Activated CD4-positive, alpha-beta memory T cell treated with anti-CD3 and anti-CD28 coated beads for 36 hours (primary cell): ENCODE measurements at regions not wholly inside any gene's neighbourhood (a gene's known extent, or its start where the extent isn't known, plus 50 kb on each side); places are given as distances from the start of the nearest gene placed in this dataset.
"Not testable (repeated sequence)": the region's sequence is repeated elsewhere in the genome, so short reads cannot be mapped to it uniquely, and the experiment has no call there.

ENCODE experiments used
- CTCF ChIA-PET: fragments of 350-600 bp; sonication (Branson Sonifier 250); formaldehyde crosslinking; loops from one replicate; lab custom pipeline; 2021; ENCODE audit warnings: antibody characterized with exemption, inconsistent platforms; lab: Charles Lee
- POLR2A ChIA-PET: fragments of 350-600 bp; sonication (Branson Sonifier 250); formaldehyde crosslinking; loops from one replicate; lab custom pipeline; 2021; ENCODE audit warnings: antibody characterized with exemption; lab: Charles Lee
- DNase-seq: peaks from one replicate; pipeline ENCODE4 v3.0.0-alpha.2; 2020
- H3K27ac Mint-ChIP-seq: one replicate; pipeline ENCODE4 v1.8.0; 2021; ENCODE audit warnings: mixed read lengths
- H3K27me3 Mint-ChIP-seq: one replicate; pipeline ENCODE4 v1.8.0; 2021; ENCODE audit warnings: mixed read lengths
- H3K36me3 Mint-ChIP-seq: one replicate; pipeline ENCODE4 v1.8.0; 2021; ENCODE audit warnings: mixed read lengths
- H3K4me1 Mint-ChIP-seq: one replicate; pipeline ENCODE4 v1.8.0; 2021; ENCODE audit warnings: low read depth, mixed read lengths
- H3K4me3 Mint-ChIP-seq: one replicate; pipeline ENCODE4 v1.8.0; 2021; ENCODE audit warnings: mild to moderate bottlenecking, mixed read lengths
- H3K9me3 Mint-ChIP-seq: one replicate; pipeline ENCODE4 v1.8.0; 2021; ENCODE audit warnings: mixed read lengths
- intact Hi-C: fragments of 100-400 bp; cut with micrococcal nuclease; formaldehyde crosslinking; loops from one replicate; pipeline ENCODE4 v1.15.1; 2023

GRCh38 chr14:27863166-27863565 is 903.4 kb upstream of the FOXG1 start:
- Mint-ChIP-seq H3K4me3 (no peak overlapping the region), H3K27me3 (no peaks in the 10 kb centered on the region), H3K9me3 (peaks cover 29% of the 10 kb centered on the region), H3K4me1 (no peaks in the 10 kb centered on the region), H3K36me3 (no peaks in the 10 kb centered on the region), H3K27ac (no peak overlapping the region)
- no peak for DNase-seq
- intact Hi-C loops: no loop called here
- POLR2A ChIA-PET: no interaction called here
- CTCF ChIA-PET: no interaction called here

- intact Hi-C loops: no loop called here
- Mint-ChIP-seq H3K27ac (no peak overlapping the region), H3K9me3 (peaks cover 38% of the 10 kb centered on the region), H3K4me3 (no peak overlapping the region), H3K4me1 (no peaks in the 10 kb centered on the region), H3K27me3 (no peaks in the 10 kb centered on the region), H3K36me3 (no peaks in the 10 kb centered on the region)
- POLR2A ChIA-PET: no interaction called here
- CTCF ChIA-PET: no interaction called here
- DNase-seq: no peak
Observed at GRCh38 chr14:27881063-27881462, 885.5 kb upstream of the FOXG1 start.

GRCh38 chr14:27881646-27882045 is 884.9 kb upstream of the FOXG1 start:
- no peak overlapping the region for H3K27ac Mint-ChIP-seq

GRCh38 chr14:27886256-27886655 is 880.3 kb upstream of the FOXG1 start:
- no peaks in the 10 kb centered on the region for H3K27me3 Mint-ChIP-seq
- no peaks in the 10 kb centered on the region for H3K4me1 Mint-ChIP-seq
- H3K36me3 Mint-ChIP-seq: no peaks in the 10 kb centered on the region
- ChIA-PET CTCF (no interaction called here), POLR2A (interaction anchor here (0.5 kb wide), 1 partner anchor 1792 kb away, joined by 3 read pairs; no protein-coding TSS in a partner anchor)
- intact Hi-C loops: no loop called here
- H3K4me3 Mint-ChIP-seq: no peak overlapping the region
- no peak overlapping the region for H3K27ac Mint-ChIP-seq
- H3K9me3 Mint-ChIP-seq: peaks cover 20% of the 10 kb centered on the region
- DNase-seq: no peak

More at GRCh38 chr14:27881646-27882045, 884.9 kb upstream of the FOXG1 start:
- no peaks in the 10 kb centered on the region for H3K27me3 Mint-ChIP-seq
- no peaks in the 10 kb centered on the region for H3K4me1 Mint-ChIP-seq
- DNase-seq: no peak
- H3K9me3 Mint-ChIP-seq: peaks cover 38% of the 10 kb centered on the region
- no peak overlapping the region for H3K4me3 Mint-ChIP-seq
- H3K36me3 Mint-ChIP-seq: no peaks in the 10 kb centered on the region
- POLR2A ChIA-PET: no interaction called here
- intact Hi-C loops: no loop called here
- CTCF ChIA-PET: no interaction called here

- Mint-ChIP-seq H3K27me3 (no peaks in the 10 kb centered on the region), H3K4me1 (no peaks in the 10 kb centered on the region), H3K27ac (no peak overlapping the region), H3K36me3 (no peaks in the 10 kb centered on the region), H3K4me3 (no peak overlapping the region), H3K9me3 (peaks cover 21% of the 10 kb centered on the region)
- intact Hi-C loops: no loop called here
- ChIA-PET POLR2A (no interaction called here), CTCF (no interaction called here)
- no peak for DNase-seq
Observed at GRCh38 chr14:27890259-27890658, 876.3 kb upstream of the FOXG1 start.

GRCh38 chr14:27908484-27908883 is 858.1 kb upstream of the FOXG1 start:
- H3K27me3 Mint-ChIP-seq, CTCF ChIA-PET, POLR2A ChIA-PET: not testable (repeated sequence)

DNA sequence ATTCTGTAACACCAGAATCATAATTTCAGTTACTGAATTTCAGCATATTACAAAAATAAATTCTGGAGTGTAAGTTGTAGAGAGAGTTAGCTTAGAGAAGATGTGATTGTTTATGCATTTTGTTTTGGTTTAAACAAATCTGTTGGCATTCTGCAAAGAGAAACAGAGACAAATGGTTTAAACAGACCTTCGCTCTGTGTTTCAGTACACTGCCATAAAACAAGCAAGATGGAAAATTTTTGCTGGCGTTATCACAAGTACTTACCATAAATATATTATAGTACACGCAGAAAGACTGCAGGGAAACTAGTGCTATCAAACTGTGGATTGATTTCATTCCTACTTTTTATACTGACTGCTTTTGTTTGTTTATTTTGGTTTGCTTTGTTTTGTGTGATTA is 850.3 kb upstream of the FOXG1 start:
- Mint-ChIP-seq H3K27ac (no peak overlapping the region), H3K9me3 (peaks cover 33% of the 10 kb centered on the region), H3K27me3 (no peaks in the 10 kb centered on the region), H3K4me3 (no peak overlapping the region), H3K36me3 (no peaks in the 10 kb centered on the region), H3K4me1 (no peaks in the 10 kb centered on the region)
- intact Hi-C loops: no loop called here
- ChIA-PET CTCF (no interaction called here), POLR2A (no interaction called here)
- DNase-seq: no peak

More at GRCh38 chr14:27908484-27908883, 858.1 kb upstream of the FOXG1 start:
- H3K9me3 Mint-ChIP-seq: peaks cover 31% of the 10 kb centered on the region
- H3K27ac Mint-ChIP-seq, intact Hi-C loops, DNase-seq, H3K4me3 Mint-ChIP-seq, H3K4me1 Mint-ChIP-seq, H3K36me3 Mint-ChIP-seq: not testable (repeated sequence)

DNA sequence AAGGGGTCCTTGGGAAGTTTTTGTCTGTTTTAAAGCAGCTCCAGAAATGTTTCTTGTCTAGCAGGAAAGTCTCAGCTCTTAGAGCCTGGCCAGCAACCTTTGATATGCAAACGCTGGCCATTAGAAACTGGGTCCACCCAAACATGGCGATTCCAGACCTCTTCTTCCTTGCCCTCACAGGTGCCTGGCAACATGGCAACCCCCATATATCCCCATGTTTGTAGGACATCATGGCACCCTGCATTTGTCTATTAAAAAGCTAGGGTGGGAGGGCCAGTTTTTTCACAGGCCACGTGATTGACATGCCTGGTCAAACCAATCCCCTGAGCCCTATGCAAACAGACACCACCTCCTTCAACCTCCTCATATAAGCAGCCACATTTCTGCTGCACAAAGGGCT is 848.7 kb upstream of the FOXG1 start:
- no peak overlapping the region for H3K27ac Mint-ChIP-seq
- ChIA-PET CTCF (no interaction called here), POLR2A (no interaction called here)
- H3K9me3 Mint-ChIP-seq: peaks cover 34% of the 10 kb centered on the region
- H3K4me1 Mint-ChIP-seq: no peaks in the 10 kb centered on the region
- no peaks in the 10 kb centered on the region for H3K36me3 Mint-ChIP-seq
- DNase-seq: no peak
- no peaks in the 10 kb centered on the region for H3K27me3 Mint-ChIP-seq
- intact Hi-C loops: no loop called here
- no peak overlapping the region for H3K4me3 Mint-ChIP-seq

GRCh38 chr14:27927519-27927918 is 839.1 kb upstream of the FOXG1 start:
- ChIA-PET CTCF (no interaction called here), POLR2A (no interaction called here)
- Mint-ChIP-seq H3K36me3 (no peaks in the 10 kb centered on the region), H3K9me3 (peaks cover 23% of the 10 kb centered on the region), H3K27ac (no peak overlapping the region), H3K27me3 (no peaks in the 10 kb centered on the region), H3K4me1 (no peaks in the 10 kb centered on the region), H3K4me3 (no peak overlapping the region)
- intact Hi-C loops: no loop called here
- no peak for DNase-seq

DNA sequence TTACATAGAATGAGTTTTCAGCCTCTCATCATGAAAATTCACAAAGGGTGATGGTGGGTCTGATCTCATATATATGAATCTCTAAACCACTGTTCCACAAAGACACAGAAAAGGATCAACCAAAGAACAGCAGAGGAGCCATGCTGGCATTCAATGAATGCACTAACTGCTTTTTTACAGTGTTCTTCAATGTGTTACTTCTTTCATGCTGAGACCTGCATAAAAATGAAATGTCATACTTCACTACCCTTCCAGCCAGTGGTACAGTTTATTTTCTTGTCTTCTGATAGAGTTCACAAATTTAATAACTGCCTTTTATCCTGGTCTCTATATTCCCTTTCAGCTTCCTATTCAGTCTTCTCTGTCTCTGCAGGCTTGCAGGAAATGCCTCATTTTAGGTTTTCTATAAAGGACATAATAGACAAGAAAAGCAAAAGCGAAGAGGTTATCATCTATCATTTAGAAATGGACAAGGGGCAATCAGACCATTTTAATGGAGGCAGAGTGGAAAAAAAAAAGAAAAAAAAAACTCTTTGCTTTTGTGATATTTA is 836.7 kb upstream of the FOXG1 start:
- no peak for DNase-seq
- ChIA-PET CTCF (no interaction called here), POLR2A (no interaction called here)
- Mint-ChIP-seq H3K9me3 (peaks cover 29% of the 10 kb centered on the region), H3K27me3 (no peaks in the 10 kb centered on the region), H3K4me3 (no peak overlapping the region), H3K36me3 (no peaks in the 10 kb centered on the region), H3K4me1 (no peaks in the 10 kb centered on the region), H3K27ac (no peak overlapping the region)
- intact Hi-C loops: no loop called here

DNA sequence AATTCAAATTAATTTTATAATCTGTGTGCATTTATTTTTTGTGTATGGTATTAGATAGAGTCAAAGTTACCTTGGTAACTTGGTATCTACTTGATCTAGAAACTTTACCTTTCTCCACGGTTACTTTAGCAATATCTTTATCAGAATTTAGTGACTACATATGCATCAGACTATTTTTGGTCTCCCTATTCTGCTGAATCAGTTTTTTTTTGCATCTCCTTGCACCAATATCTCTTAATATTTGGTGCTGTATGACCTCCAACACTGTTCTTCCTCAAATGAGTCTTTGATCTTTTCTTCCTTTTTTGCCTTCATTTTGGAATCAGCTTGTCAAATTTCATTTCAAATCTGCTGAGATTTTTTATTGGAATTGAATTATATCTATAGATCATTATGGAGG is 828.2 kb upstream of the FOXG1 start:
- intact Hi-C loops: no loop called here
- H3K4me3 Mint-ChIP-seq: no peak overlapping the region
- ChIA-PET CTCF (no interaction called here), POLR2A (no interaction called here)
- H3K4me1 Mint-ChIP-seq: no peaks in the 10 kb centered on the region
- no peaks in the 10 kb centered on the region for H3K36me3 Mint-ChIP-seq
- no peak for DNase-seq
- no peak overlapping the region for H3K27ac Mint-ChIP-seq
- H3K27me3 Mint-ChIP-seq: no peaks in the 10 kb centered on the region
- peaks cover 37% of the 10 kb centered on the region for H3K9me3 Mint-ChIP-seq

GRCh38 chr14:27945512-27945911 is 821.1 kb upstream of the FOXG1 start:
- Mint-ChIP-seq H3K27ac (no peak overlapping the region), H3K4me1 (no peaks in the 10 kb centered on the region), H3K27me3 (no peaks in the 10 kb centered on the region), H3K36me3 (no peaks in the 10 kb centered on the region), H3K9me3 (peaks cover 24% of the 10 kb centered on the region), H3K4me3 (no peak overlapping the region)
- intact Hi-C loops: no loop called here
- no peak for DNase-seq
- POLR2A ChIA-PET: no interaction called here
- CTCF ChIA-PET: no interaction called here

DNA sequence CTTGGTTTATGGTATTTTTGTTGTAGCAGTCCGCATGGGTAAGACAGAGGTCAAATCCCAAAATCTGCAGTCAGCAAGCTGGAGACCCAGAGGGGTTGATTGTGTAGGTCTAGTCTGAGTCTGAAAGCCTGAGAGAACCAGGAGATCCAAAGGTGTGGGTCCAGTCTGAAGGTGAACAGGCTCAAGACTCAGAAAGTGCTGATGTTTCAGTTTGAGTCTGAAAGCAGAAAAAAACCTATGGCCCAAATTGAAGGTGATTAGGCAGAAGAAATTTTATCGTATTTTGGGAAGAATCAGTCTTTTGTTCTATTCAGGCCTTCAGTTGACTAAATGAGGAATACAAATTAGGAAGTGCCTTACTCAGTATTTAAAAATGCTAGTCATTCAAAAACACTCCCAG is 807.8 kb upstream of the FOXG1 start:
- Mint-ChIP-seq H3K27ac (no peak overlapping the region), H3K27me3 (no peaks in the 10 kb centered on the region), H3K9me3 (peaks cover 25% of the 10 kb centered on the region), H3K4me1 (no peaks in the 10 kb centered on the region), H3K36me3 (no peaks in the 10 kb centered on the region), H3K4me3 (no peak overlapping the region)
- intact Hi-C loops: no loop called here
- ChIA-PET POLR2A (no interaction called here), CTCF (no interaction called here)
- DNase-seq: no peak
